ENCODE measurements at regions not wholly inside any gene's neighbourhood (a gene's known extent, or its start where the extent isn't known, plus 50 kb on each side); places are given as distances from the start of the nearest gene placed in this dataset.

DNA sequence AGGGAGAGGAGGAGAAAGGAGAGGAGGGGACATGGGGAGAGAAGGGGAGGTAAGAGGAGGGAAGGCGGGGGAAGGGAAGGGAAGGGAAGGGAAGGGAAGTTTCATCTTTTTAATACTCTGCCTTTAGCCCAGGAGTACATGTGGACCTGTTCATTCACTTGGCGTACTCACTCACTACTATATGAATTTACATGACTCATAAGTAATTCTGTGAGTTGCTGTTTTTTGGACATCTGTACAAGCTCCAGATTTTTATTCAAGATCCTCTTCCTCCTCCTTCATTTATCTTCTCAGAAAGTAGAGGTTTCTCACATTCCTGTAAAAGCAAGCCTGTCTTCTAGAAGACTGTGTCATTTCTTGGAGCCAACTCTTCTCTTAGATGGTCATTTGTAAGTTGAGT lies 84.6 kb downstream of the RDH14 start:
- Histone ChIP-seq H3K9me3 (ENCODE audit: control insufficient read depth in 2 of 2, insufficient read depth in 1 of 2, low read length in 1 of 2) (no peaks in the 10 kb centered on the region), H3K4me3 (ENCODE audit: low read length in 2 of 2) (no peak overlapping the region), H3K27me3 (ENCODE audit: control insufficient read depth in 2 of 2, insufficient read depth in 1 of 2, low read length in 1 of 2) (no peaks in the 10 kb centered on the region), H3K36me3 (ENCODE audit: control insufficient read depth in 2 of 2, insufficient read depth in 2 of 2, low read length in 1 of 2) (no peaks in the 10 kb centered on the region), H3K27ac (ENCODE audit: low read depth in 1 of 2, low read length in 1 of 2) (no peak overlapping the region), H3K4me1 (ENCODE audit: control insufficient read depth in 2 of 2, insufficient read depth in 2 of 2, low read length in 2 of 2) (no peaks in the 10 kb centered on the region)
- WGBS = 79% methylated on average over 2 of the region's 2 CpGs
- DNase-seq (ENCODE audit: low read depth in 6 of 9, low spot score in 9 of 9) = no peak

DNA sequence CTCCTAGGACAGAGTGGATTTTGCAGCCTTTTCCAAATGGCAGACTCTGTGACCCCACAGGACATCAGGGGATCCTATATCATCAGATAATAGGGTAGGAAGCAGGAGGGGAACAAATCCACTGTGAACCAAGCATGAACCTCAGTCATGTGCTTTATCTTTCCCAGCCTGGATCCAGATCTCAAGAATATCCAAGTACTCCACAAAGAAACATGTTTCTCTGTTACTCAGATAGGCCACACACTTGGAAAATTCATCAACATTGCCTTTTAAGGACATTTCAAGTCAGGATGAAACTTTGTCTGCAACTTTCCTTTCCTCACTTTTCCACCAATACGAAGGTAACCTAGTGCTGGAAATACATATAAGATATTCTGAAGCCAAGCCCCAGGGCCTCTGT lies 85.8 kb downstream of the RDH14 start:
- H3K27me3 ChIP-seq (ENCODE audit: control insufficient read depth in 2 of 2, insufficient read depth in 1 of 2, low read length in 1 of 2) = no peaks in the 10 kb centered on the region
- WGBS = 81% methylated on average over 1 of the region's 1 CpG
- H3K9me3 ChIP-seq (ENCODE audit: control insufficient read depth in 2 of 2, insufficient read depth in 1 of 2, low read length in 1 of 2) = no peaks in the 10 kb centered on the region
- no peak overlapping the region for H3K4me3 ChIP-seq (ENCODE audit: low read length in 2 of 2)
- H3K36me3 ChIP-seq (ENCODE audit: control insufficient read depth in 2 of 2, insufficient read depth in 2 of 2, low read length in 1 of 2) = no peaks in the 10 kb centered on the region
- no peak overlapping the region for H3K27ac ChIP-seq (ENCODE audit: low read depth in 1 of 2, low read length in 1 of 2)
- no peaks in the 10 kb centered on the region for H3K4me1 ChIP-seq (ENCODE audit: control insufficient read depth in 2 of 2, insufficient read depth in 2 of 2, low read length in 2 of 2)
- no peak for DNase-seq (ENCODE audit: low read depth in 6 of 9, low spot score in 9 of 9)

DNA sequence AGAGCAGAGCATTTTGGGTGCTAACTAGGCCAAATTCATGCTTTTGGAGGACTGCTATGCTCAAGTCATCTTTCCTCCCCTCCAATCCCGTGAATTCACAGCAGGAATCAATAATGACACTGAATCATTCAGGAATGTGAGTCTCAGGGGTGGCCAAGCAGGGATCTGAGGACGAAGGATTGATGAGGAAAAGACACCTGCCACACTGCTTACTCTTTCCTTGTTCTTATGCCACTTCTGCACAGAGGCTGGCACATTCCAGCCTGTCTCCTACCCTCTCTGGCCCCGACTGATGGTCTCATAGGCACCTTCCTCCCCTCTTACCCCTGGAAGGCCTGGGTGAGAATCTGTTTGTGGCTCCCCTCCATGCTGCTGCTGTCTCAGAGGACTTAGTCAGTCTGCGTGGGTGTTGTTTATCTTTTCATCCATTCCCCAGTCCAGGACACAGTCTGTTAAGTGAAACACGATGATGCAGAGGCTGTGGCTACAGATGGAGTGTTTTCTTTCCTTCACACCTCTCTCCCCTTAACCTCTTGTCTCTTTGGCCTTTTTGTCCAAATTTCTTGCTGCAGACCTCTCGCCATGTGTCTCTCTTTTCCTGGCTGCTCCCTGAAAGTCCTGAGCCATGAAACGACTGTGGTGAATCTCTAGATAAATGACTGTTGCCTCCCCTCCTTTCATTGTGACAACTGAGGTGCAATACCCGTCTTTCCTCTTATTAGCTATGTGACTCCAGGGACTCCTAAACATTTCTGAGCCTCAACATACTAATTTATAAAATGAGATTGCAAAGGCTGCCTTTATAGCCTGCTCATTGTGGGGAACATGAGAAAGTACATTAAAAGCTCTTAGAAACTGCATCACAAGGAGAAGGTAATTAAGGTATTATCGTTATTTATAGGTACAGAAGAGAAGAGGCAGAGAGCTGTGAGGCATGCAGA lies 86.9 kb downstream of the RDH14 start:
- no peaks in the 10 kb centered on the region for H3K9me3 ChIP-seq (ENCODE audit: control insufficient read depth in 2 of 2, insufficient read depth in 1 of 2, low read length in 1 of 2)
- H3K4me3 ChIP-seq (ENCODE audit: low read length in 2 of 2) = no peak overlapping the region
- DNase-seq (ENCODE audit: low read depth in 6 of 9, low spot score in 9 of 9) = no peak
- H3K36me3 ChIP-seq (ENCODE audit: control insufficient read depth in 2 of 2, insufficient read depth in 2 of 2, low read length in 1 of 2) = no peaks in the 10 kb centered on the region
- H3K27me3 ChIP-seq (ENCODE audit: control insufficient read depth in 2 of 2, insufficient read depth in 1 of 2, low read length in 1 of 2) = no peaks in the 10 kb centered on the region
- no peak overlapping the region for H3K27ac ChIP-seq (ENCODE audit: low read depth in 1 of 2, low read length in 1 of 2)
- H3K4me1 ChIP-seq (ENCODE audit: control insufficient read depth in 2 of 2, insufficient read depth in 2 of 2, low read length in 2 of 2) = no peaks in the 10 kb centered on the region
- WGBS = 74% methylated on average over 9 of the region's 9 CpGs

DNA sequence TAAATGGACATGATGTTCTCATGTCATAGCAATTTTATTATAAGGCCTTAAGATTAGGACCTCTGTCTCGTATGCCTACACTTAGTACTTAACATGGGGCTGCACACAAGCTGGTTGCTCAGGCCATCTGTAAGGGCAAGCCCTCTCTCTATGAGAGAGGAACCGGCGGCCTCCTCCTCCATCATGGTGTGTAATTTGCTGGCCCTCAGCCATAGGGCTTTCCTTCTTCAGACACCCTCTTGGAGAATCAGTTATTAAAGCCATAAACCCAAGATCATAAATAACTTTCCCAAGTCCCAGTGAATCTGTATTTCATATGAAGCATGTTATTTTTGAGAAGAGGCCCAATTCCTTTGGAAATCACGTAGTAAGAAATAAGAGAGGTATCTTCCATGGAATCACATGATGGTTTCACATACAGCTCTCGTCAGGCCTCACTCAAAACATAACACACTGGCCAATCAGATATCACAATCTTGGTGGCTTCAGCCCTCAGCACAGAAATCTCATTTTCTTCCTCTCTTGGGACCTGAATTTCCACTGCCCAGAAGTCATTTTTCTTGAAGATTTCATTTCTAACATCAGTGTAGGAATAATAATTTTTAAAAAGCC lies 92.6 kb downstream of the RDH14 start:
- 94% methylated on average over 5 of the region's 5 CpGs for WGBS
- DNase-seq (ENCODE audit: low read depth in 6 of 9, low spot score in 9 of 9) = no peak
- no peaks in the 10 kb centered on the region for H3K4me1 ChIP-seq (ENCODE audit: control insufficient read depth in 2 of 2, insufficient read depth in 2 of 2, low read length in 2 of 2)

DNA sequence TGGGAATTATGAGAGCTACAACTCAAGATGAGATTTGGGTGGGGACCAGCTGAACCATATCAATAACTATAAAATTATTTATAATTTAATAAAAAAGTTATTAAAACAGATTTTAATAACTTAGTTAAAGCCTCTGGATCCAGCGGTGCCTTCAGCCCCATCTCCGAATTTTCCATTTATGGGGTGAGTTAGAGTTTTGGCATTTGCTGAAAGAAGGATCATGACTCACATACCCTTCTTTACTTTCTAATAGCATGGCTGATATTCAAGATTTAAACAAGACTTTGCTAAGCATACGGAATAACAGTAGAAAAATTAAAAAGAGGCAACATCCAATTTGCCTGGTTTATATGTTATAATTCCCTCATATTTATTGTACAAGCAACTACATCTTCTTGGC lies 94.5 kb downstream of the RDH14 start:
- H3K27me3 ChIP-seq (ENCODE audit: control insufficient read depth in 2 of 2, insufficient read depth in 1 of 2, low read length in 1 of 2) = no peaks in the 10 kb centered on the region
- H3K27ac ChIP-seq (ENCODE audit: low read depth in 1 of 2, low read length in 1 of 2) = no peak overlapping the region
- no peak overlapping the region for H3K4me3 ChIP-seq (ENCODE audit: low read length in 2 of 2)
- H3K36me3 ChIP-seq (ENCODE audit: control insufficient read depth in 2 of 2, insufficient read depth in 2 of 2, low read length in 1 of 2) = no peaks in the 10 kb centered on the region
- DNase-seq (ENCODE audit: low read depth in 6 of 9, low spot score in 9 of 9) = no peak
- H3K9me3 ChIP-seq (ENCODE audit: control insufficient read depth in 2 of 2, insufficient read depth in 1 of 2, low read length in 1 of 2) = peaks cover 0 to 6% of the 10 kb centered on the region in 2 donors
- H3K4me1 ChIP-seq (ENCODE audit: control insufficient read depth in 2 of 2, insufficient read depth in 2 of 2, low read length in 2 of 2) = no peaks in the 10 kb centered on the region
- 97% methylated on average over 3 of the region's 3 CpGs for WGBS

More for the DNA sequence above, 92.6 kb downstream of the RDH14 start:
- Histone ChIP-seq H3K36me3 (ENCODE audit: control insufficient read depth in 2 of 2, insufficient read depth in 2 of 2, low read length in 1 of 2) (no peaks in the 10 kb centered on the region), H3K4me3 (ENCODE audit: low read length in 2 of 2) (no peak overlapping the region), H3K27ac (ENCODE audit: low read depth in 1 of 2, low read length in 1 of 2) (no peak overlapping the region), H3K9me3 (ENCODE audit: control insufficient read depth in 2 of 2, insufficient read depth in 1 of 2, low read length in 1 of 2) (peaks cover 0 to 6% of the 10 kb centered on the region in 2 donors), H3K27me3 (ENCODE audit: control insufficient read depth in 2 of 2, insufficient read depth in 1 of 2, low read length in 1 of 2) (no peaks in the 10 kb centered on the region)

DNA sequence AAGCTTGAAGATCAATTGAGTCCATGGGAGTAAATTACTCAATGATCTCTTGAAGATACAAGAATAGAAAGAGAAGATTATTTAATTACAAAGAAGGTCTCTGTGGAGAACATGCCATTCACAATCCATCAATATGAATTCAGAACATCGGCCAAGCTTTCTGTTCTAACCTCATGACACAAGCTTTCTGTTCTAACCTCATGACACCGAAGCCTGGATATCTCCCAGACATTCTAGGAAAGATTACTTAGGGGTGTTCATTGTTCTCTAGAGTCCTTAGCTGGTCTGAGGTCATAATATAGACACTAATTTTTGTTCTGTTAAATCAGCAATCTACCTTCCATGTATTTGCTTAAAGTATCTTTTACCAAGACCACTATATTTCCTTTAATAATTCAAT lies 95.5 kb downstream of the RDH14 start:
- DNase-seq (ENCODE audit: low read depth in 6 of 9, low spot score in 9 of 9) = no peak
- no peak overlapping the region for H3K4me3 ChIP-seq (ENCODE audit: low read length in 2 of 2)
- no peaks in the 10 kb centered on the region for H3K4me1 ChIP-seq (ENCODE audit: control insufficient read depth in 2 of 2, insufficient read depth in 2 of 2, low read length in 2 of 2)
- H3K27me3 ChIP-seq (ENCODE audit: control insufficient read depth in 2 of 2, insufficient read depth in 1 of 2, low read length in 1 of 2) = no peaks in the 10 kb centered on the region
- WGBS = 92% methylated on average over 2 of the region's 2 CpGs
- H3K36me3 ChIP-seq (ENCODE audit: control insufficient read depth in 2 of 2, insufficient read depth in 2 of 2, low read length in 1 of 2) = no peaks in the 10 kb centered on the region
- H3K27ac ChIP-seq (ENCODE audit: low read depth in 1 of 2, low read length in 1 of 2) = no peak overlapping the region
- H3K9me3 ChIP-seq (ENCODE audit: control insufficient read depth in 2 of 2, insufficient read depth in 1 of 2, low read length in 1 of 2) = peaks cover 0 to 6% of the 10 kb centered on the region in 2 donors

DNA sequence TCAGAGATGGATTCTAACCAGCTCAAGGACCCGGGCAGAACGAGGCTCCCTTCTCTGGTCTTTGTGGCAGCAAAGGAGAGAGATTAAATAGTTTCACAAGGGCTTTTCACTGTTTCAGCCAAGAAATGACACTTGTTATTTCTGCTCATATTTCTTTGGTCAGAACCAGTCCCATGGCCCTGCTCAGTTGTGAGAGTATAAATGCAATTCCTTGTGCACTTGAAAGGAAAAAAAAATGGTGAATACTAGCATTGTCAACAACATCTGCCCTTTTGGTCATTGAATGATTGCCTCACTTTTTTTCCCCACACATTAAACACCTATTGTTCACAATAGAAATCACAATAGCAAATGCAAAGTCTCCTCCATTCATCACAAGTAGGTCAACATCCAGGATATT lies 104.4 kb downstream of the RDH14 start:
- Histone ChIP-seq H3K27ac (ENCODE audit: low read depth in 1 of 2, low read length in 1 of 2) (no peak overlapping the region), H3K4me1 (ENCODE audit: control insufficient read depth in 2 of 2, insufficient read depth in 2 of 2, low read length in 2 of 2) (no peaks in the 10 kb centered on the region), H3K9me3 (ENCODE audit: control insufficient read depth in 2 of 2, insufficient read depth in 1 of 2, low read length in 1 of 2) (no peaks in the 10 kb centered on the region), H3K4me3 (ENCODE audit: low read length in 2 of 2) (no peak overlapping the region), H3K36me3 (ENCODE audit: control insufficient read depth in 2 of 2, insufficient read depth in 2 of 2, low read length in 1 of 2) (no peaks in the 10 kb centered on the region), H3K27me3 (ENCODE audit: control insufficient read depth in 2 of 2, insufficient read depth in 1 of 2, low read length in 1 of 2) (no peaks in the 10 kb centered on the region)
- no peak for DNase-seq (ENCODE audit: low read depth in 6 of 9, low spot score in 9 of 9)
- 53% methylated on average over 2 of the region's 2 CpGs for WGBS

DNA sequence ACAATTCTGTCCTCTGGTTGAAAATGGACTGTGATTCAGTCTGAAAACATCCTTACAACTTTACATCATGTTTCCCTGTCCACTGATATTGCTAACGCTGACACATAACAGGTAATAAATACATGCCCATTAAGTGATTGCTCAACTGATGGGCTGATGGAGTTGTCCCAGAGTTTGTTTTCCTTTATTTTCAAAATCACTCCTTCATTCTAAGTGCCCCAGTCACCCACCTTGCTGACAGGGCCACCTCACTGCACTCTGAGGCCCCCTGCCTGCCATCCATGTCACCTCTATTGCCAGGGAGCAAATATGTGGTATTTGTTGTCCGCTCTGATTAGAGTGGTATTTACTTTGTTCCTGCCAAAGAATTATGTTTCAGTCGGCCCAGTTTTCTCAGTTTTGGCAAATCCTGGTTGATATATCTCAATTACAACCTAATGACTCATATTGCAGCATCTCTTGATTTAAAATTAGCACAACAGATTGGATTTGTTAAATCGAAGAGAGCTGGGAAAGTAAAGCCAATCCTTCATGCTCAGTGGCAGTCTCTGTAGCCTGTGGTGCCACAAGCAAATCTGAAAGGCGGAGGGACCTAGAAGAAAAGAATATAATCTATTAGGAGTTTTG lies 105.1 kb downstream of the RDH14 start:
- no peak for DNase-seq (ENCODE audit: low read depth in 6 of 9, low spot score in 9 of 9)
- Histone ChIP-seq H3K36me3 (ENCODE audit: control insufficient read depth in 2 of 2, insufficient read depth in 2 of 2, low read length in 1 of 2) (no peaks in the 10 kb centered on the region), H3K4me1 (ENCODE audit: control insufficient read depth in 2 of 2, insufficient read depth in 2 of 2, low read length in 2 of 2) (no peaks in the 10 kb centered on the region), H3K4me3 (ENCODE audit: low read length in 2 of 2) (no peak overlapping the region), H3K27ac (ENCODE audit: low read depth in 1 of 2, low read length in 1 of 2) (no peak overlapping the region), H3K27me3 (ENCODE audit: control insufficient read depth in 2 of 2, insufficient read depth in 1 of 2, low read length in 1 of 2) (no peaks in the 10 kb centered on the region), H3K9me3 (ENCODE audit: control insufficient read depth in 2 of 2, insufficient read depth in 1 of 2, low read length in 1 of 2) (no peaks in the 10 kb centered on the region)
- WGBS = 80% methylated on average over 5 of the region's 5 CpGs

DNA sequence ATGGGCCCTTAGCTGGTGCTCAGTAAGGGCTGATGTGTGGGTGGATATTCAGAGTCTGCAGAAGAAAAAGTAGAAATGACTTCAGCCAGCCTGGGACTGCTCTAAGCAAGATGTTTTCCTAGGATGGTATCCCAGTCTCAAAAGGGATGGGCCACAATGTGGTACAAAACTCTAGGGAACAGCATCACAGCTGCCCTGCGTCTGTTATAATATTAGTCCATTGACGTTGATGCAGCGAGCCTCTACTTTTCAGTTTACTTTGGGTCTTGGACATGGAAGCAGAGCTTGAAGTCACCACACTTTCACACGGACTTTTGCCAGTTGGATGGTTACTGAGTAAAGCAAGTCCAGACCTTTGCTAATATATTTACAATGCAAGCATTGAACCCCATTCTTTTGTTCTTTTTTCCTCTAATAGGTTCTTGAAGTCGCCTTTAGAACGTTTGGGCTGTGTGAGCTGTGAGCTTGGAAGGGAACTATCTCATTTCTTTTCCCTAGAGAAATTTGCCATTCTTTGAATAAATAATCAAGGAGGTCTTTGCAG lies 105.7 kb downstream of the RDH14 start:
- DNase-seq (ENCODE audit: low read depth in 6 of 9, low spot score in 9 of 9) = no peak
- H3K4me1 ChIP-seq (ENCODE audit: control insufficient read depth in 2 of 2, insufficient read depth in 2 of 2, low read length in 2 of 2) = no peaks in the 10 kb centered on the region
- H3K9me3 ChIP-seq (ENCODE audit: control insufficient read depth in 2 of 2, insufficient read depth in 1 of 2, low read length in 1 of 2) = no peaks in the 10 kb centered on the region
- no peaks in the 10 kb centered on the region for H3K27me3 ChIP-seq (ENCODE audit: control insufficient read depth in 2 of 2, insufficient read depth in 1 of 2, low read length in 1 of 2)
- WGBS = 91% methylated on average over 6 of the region's 6 CpGs
- no peaks in the 10 kb centered on the region for H3K36me3 ChIP-seq (ENCODE audit: control insufficient read depth in 2 of 2, insufficient read depth in 2 of 2, low read length in 1 of 2)
- H3K27ac ChIP-seq (ENCODE audit: low read depth in 1 of 2, low read length in 1 of 2) = no peak overlapping the region
- no peak overlapping the region for H3K4me3 ChIP-seq (ENCODE audit: low read length in 2 of 2)

Measured in thymus (tissue), 11 donors.